ENCODE measurements at regions not wholly inside any gene's neighbourhood (a gene's known extent, or its start where the extent isn't known, plus 50 kb on each side); places are given as distances from the start of the nearest gene placed in this dataset.

DNA sequence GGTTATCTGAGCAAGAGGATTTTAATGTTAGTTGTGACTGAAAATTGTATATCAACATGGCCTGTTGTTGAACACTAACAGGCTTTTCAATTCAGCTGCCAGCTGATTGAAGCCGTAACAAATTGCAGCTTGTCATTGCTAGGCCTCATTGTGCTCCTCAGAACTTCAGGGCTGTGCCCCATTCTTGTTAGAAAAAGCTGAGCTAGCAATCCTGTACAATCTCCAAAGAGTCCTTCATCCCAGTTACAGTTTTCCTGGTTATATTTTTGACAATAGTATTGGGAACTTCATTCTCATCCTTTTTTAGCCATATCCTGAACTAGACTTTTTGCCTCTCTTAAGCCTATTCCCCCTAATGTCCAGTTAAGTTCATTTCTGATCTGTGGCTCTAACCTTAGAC lies 564.1 kb upstream of the ATXN7L3B start:
- Histone ChIP-seq H3K27me3 (ENCODE audit: control insufficient read depth in 1 of 2, insufficient read depth in 1 of 2, low read length in 2 of 2) (no peaks in the 10 kb centered on the region), H4K91ac (ENCODE audit: low read length) (no peak overlapping the region), H2AFZ (ENCODE audit: low read depth, low read length) (no peak overlapping the region), H3K4ac (ENCODE audit: low read depth in 1 of 2, low read length in 2 of 2) (no peak overlapping the region), H3K9me3 (ENCODE audit: control insufficient read depth, low read length) (peaks cover 2% of the 10 kb centered on the region), H3K14ac (ENCODE audit: low read length in 2 of 2) (no peak overlapping the region), H2BK5ac (ENCODE audit: low read depth, low read length, poor library complexity, severe bottlenecking) (no peak overlapping the region), H2BK15ac (ENCODE audit: low read depth, poor library complexity, severe bottlenecking) (no peak overlapping the region), H2BK120ac (ENCODE audit: low read depth, low read length) (no peak overlapping the region), H3K36me3 (ENCODE audit: control insufficient read depth in 1 of 2, insufficient read depth in 2 of 2, low read depth in 1 of 2, low read length in 2 of 2) (no peaks in the 10 kb centered on the region), H2AK5ac (ENCODE audit: low read length, severe bottlenecking) (no peak overlapping the region), H3K27ac (ENCODE audit: low read length, poor library complexity, severe bottlenecking) (no peak overlapping the region), H3K4me3 (ENCODE audit: insufficient read depth in 1 of 2, low read depth in 1 of 2, low read length in 2 of 2) (no peak overlapping the region), H3K4me1 (ENCODE audit: control insufficient read depth, insufficient read depth, low read depth, low read length) (no peaks in the 10 kb centered on the region), H3K18ac (ENCODE audit: low read depth in 1 of 2, low read length in 2 of 2) (no peak overlapping the region), H3K9ac (ENCODE audit: low read length) (no peak overlapping the region), H3K4me2 (ENCODE audit: low read length, poor library complexity, severe bottlenecking) (no peak overlapping the region), H4K8ac (ENCODE audit: low read length) (no peak overlapping the region), H3K23ac (ENCODE audit: low read length in 2 of 2) (no peak overlapping the region), H2BK12ac (ENCODE audit: low read length in 2 of 2) (no peak overlapping the region), H3K79me1 (replicated peaks; ENCODE audit: low read length, poor library complexity, severe bottlenecking) (no peaks in the 10 kb centered on the region)
- no peak for DNase-seq
- WGBS: 94% methylated on average over 1 of the region's 1 CpG

DNA sequence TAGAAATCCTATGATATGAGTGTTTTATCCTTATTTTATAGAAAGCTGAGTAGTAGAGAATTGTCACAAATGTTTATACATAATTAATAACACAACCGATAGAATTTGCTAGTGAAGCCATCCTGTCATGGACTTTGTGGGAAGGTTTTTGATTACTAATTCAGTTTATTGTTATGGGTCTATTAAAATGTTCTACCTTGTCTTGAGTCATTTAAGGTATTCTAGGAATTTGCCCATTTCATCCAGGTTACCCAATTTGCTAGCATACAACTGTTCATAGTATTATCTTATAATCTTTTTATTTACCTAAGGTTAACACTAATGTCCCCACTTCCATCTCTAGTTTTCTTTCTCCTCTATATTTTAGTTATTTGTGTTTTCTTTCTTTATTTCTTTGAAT lies 553.1 kb upstream of the ATXN7L3B start:
- Histone ChIP-seq H4K8ac (ENCODE audit: low read length) (no peak overlapping the region), H3K4me2 (ENCODE audit: low read length, poor library complexity, severe bottlenecking) (no peak overlapping the region), H3K9me3 (ENCODE audit: control insufficient read depth, low read length) (no peaks in the 10 kb centered on the region), H3K4ac (ENCODE audit: low read depth in 1 of 2, low read length in 2 of 2) (no peak overlapping the region), H3K27me3 (ENCODE audit: control insufficient read depth in 1 of 2, insufficient read depth in 1 of 2, low read length in 2 of 2) (no peaks in the 10 kb centered on the region), H3K23ac (ENCODE audit: low read length in 2 of 2) (no peak overlapping the region), H2AFZ (ENCODE audit: low read depth, low read length) (no peak overlapping the region), H3K36me3 (ENCODE audit: control insufficient read depth in 1 of 2, insufficient read depth in 2 of 2, low read depth in 1 of 2, low read length in 2 of 2) (no peaks in the 10 kb centered on the region), H2AK5ac (ENCODE audit: low read length, severe bottlenecking) (no peak overlapping the region), H2BK12ac (ENCODE audit: low read length in 2 of 2) (no peak overlapping the region), H3K4me1 (ENCODE audit: control insufficient read depth, insufficient read depth, low read depth, low read length) (no peaks in the 10 kb centered on the region), H3K4me3 (ENCODE audit: insufficient read depth in 1 of 2, low read depth in 1 of 2, low read length in 2 of 2) (no peak overlapping the region), H3K27ac (ENCODE audit: low read length, poor library complexity, severe bottlenecking) (no peak overlapping the region), H3K14ac (ENCODE audit: low read length in 2 of 2) (no peak overlapping the region), H2BK120ac (ENCODE audit: low read depth, low read length) (no peak overlapping the region), H3K79me1 (replicated peaks; ENCODE audit: low read length, poor library complexity, severe bottlenecking) (no peaks in the 10 kb centered on the region), H4K91ac (ENCODE audit: low read length) (no peak overlapping the region), H3K18ac (ENCODE audit: low read depth in 1 of 2, low read length in 2 of 2) (no peak overlapping the region), H3K9ac (ENCODE audit: low read length) (no peak overlapping the region), H2BK5ac (ENCODE audit: low read depth, low read length, poor library complexity, severe bottlenecking) (no peak overlapping the region), H2BK15ac (ENCODE audit: low read depth, poor library complexity, severe bottlenecking) (no peak overlapping the region)
- WGBS: no CpG with 5 or more reads among the region's 1 CpG
- DNase-seq: no peak

DNA sequence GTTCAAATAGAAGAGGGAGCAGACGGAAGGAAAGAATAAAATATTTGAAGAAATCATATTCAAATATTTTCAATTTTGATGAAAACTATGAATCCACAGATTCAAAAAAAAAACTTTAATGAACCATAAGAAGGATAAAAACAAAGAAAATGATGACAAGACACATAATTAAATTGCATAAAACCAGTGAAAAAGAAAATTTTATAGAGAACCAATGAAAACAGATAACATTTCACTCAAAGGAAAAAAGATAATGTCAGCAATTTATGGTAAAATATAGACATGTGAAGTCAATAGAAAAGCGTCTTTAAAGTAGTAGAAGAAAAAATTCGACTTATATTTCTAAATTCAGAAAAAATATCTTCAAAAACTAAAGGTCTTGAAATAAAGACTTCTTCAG lies 546.5 kb upstream of the ATXN7L3B start:
- H3K14ac ChIP-seq (ENCODE audit: low read length in 2 of 2): no peak overlapping the region
- H4K8ac ChIP-seq (ENCODE audit: low read length): no peak overlapping the region
- no peaks in the 10 kb centered on the region for H3K79me1 ChIP-seq (replicated peaks; ENCODE audit: low read length, poor library complexity, severe bottlenecking)
- no peak overlapping the region for H2BK120ac ChIP-seq (ENCODE audit: low read depth, low read length)
- no peak overlapping the region for H3K23ac ChIP-seq (ENCODE audit: low read length in 2 of 2)
- no peak overlapping the region for H2BK5ac ChIP-seq (ENCODE audit: low read depth, low read length, poor library complexity, severe bottlenecking)
- no peaks in the 10 kb centered on the region for H3K36me3 ChIP-seq (ENCODE audit: control insufficient read depth in 1 of 2, insufficient read depth in 2 of 2, low read depth in 1 of 2, low read length in 2 of 2)
- H4K91ac ChIP-seq (ENCODE audit: low read length): no peak overlapping the region
- no peaks in the 10 kb centered on the region for H3K9me3 ChIP-seq (ENCODE audit: control insufficient read depth, low read length)
- H3K4me2 ChIP-seq (ENCODE audit: low read length, poor library complexity, severe bottlenecking): no peak overlapping the region
- no CpG with 5 or more reads among the region's 3 CpGs for WGBS
- H3K4ac ChIP-seq (ENCODE audit: low read depth in 1 of 2, low read length in 2 of 2): no peak overlapping the region
- no peak overlapping the region for H3K4me3 ChIP-seq (ENCODE audit: insufficient read depth in 1 of 2, low read depth in 1 of 2, low read length in 2 of 2)
- no peak overlapping the region for H2AFZ ChIP-seq (ENCODE audit: low read depth, low read length)
- no peak overlapping the region for H2BK12ac ChIP-seq (ENCODE audit: low read length in 2 of 2)
- no peak overlapping the region for H2AK5ac ChIP-seq (ENCODE audit: low read length, severe bottlenecking)
- H3K27ac ChIP-seq (ENCODE audit: low read length, poor library complexity, severe bottlenecking): no peak overlapping the region
- no peak for DNase-seq
- no peaks in the 10 kb centered on the region for H3K27me3 ChIP-seq (ENCODE audit: control insufficient read depth in 1 of 2, insufficient read depth in 1 of 2, low read length in 2 of 2)
- no peak overlapping the region for H2BK15ac ChIP-seq (ENCODE audit: low read depth, poor library complexity, severe bottlenecking)
- no peak overlapping the region for H3K9ac ChIP-seq (ENCODE audit: low read length)
- no peaks in the 10 kb centered on the region for H3K4me1 ChIP-seq (ENCODE audit: control insufficient read depth, insufficient read depth, low read depth, low read length)
- H3K18ac ChIP-seq (ENCODE audit: low read depth in 1 of 2, low read length in 2 of 2): no peak overlapping the region

DNA sequence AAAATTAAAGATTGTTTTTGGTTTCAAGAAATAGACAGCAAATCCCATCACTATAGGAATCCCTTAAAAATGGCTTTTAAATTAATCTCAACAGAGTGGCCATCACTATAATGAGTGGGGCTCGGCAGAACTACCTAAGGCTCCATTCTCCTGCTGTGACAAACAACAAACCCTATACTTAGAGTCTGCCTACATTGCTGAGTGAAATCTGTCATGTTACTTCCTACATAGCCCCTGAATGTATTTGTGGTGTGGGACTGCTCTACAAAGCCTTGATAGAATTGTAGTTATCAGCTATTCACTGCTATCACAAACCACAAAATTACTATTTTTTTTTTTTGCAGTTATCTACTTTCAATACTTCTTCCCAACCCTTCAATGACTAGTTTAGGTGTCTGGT lies 538.7 kb upstream of the ATXN7L3B start:
- Histone ChIP-seq H3K27me3 (ENCODE audit: control insufficient read depth in 1 of 2, insufficient read depth in 1 of 2, low read length in 2 of 2) (no peaks in the 10 kb centered on the region), H3K27ac (ENCODE audit: low read length, poor library complexity, severe bottlenecking) (no peak overlapping the region), H3K9ac (ENCODE audit: low read length) (no peak overlapping the region), H4K8ac (ENCODE audit: low read length) (no peak overlapping the region), H3K18ac (ENCODE audit: low read depth in 1 of 2, low read length in 2 of 2) (no peak overlapping the region), H2AFZ (ENCODE audit: low read depth, low read length) (no peak overlapping the region), H4K91ac (ENCODE audit: low read length) (no peak overlapping the region), H2AK5ac (ENCODE audit: low read length, severe bottlenecking) (no peak overlapping the region), H3K23ac (ENCODE audit: low read length in 2 of 2) (no peak overlapping the region), H3K14ac (ENCODE audit: low read length in 2 of 2) (no peak overlapping the region), H2BK12ac (ENCODE audit: low read length in 2 of 2) (no peak overlapping the region), H2BK15ac (ENCODE audit: low read depth, poor library complexity, severe bottlenecking) (no peak overlapping the region), H3K36me3 (ENCODE audit: control insufficient read depth in 1 of 2, insufficient read depth in 2 of 2, low read depth in 1 of 2, low read length in 2 of 2) (no peaks in the 10 kb centered on the region), H2BK120ac (ENCODE audit: low read depth, low read length) (no peak overlapping the region), H3K4me3 (ENCODE audit: insufficient read depth in 1 of 2, low read depth in 1 of 2, low read length in 2 of 2) (no peak overlapping the region), H2BK5ac (ENCODE audit: low read depth, low read length, poor library complexity, severe bottlenecking) (no peak overlapping the region), H3K4me1 (ENCODE audit: control insufficient read depth, insufficient read depth, low read depth, low read length) (no peaks in the 10 kb centered on the region), H3K4ac (ENCODE audit: low read depth in 1 of 2, low read length in 2 of 2) (no peak overlapping the region), H3K9me3 (ENCODE audit: control insufficient read depth, low read length) (no peaks in the 10 kb centered on the region), H3K4me2 (ENCODE audit: low read length, poor library complexity, severe bottlenecking) (no peak overlapping the region), H3K79me1 (replicated peaks; ENCODE audit: low read length, poor library complexity, severe bottlenecking) (no peaks in the 10 kb centered on the region)
- WGBS: 86% methylated on average over 1 of the region's 1 CpG
- no peak for DNase-seq

Measured in mesenchymal stem cell (in vitro differentiated cells and primary cell).